Neutrophil (primary cell): ENCODE measurements at regions not wholly inside any gene's neighbourhood (a gene's known extent, or its start where the extent isn't known, plus 50 kb on each side); places are given as distances from the start of the nearest gene placed in this dataset.

Source experiments
- H3K27ac ChIP-seq: fragments of 200-600 bp; sonication (generic); 2 replicates; pipeline ENCODE4 v1.5.1; 2016; ENCODE audit warnings: mild to moderate bottlenecking, moderate library complexity
- H3K27me3 ChIP-seq: fragments of 200-600 bp; sonication (generic); 2 replicates; pipeline ENCODE4 v1.6.0; 2016; ENCODE audit warnings: mild to moderate bottlenecking
- H3K36me3 ChIP-seq: fragments of 200-600 bp; sonication (generic); 2 replicates; pipeline ENCODE4 v1.5.1; 2017
- H3K4me1 ChIP-seq, 2 experiments: fragments of 200-600 bp in 1 of 2; sonication (generic) in 1 of 2; 1 replicate in 1 of 2; 2 replicates in 1 of 2; pipeline versions ENCODE4 v1.5.1 to v1.6.1; 2013 to 2016; ENCODE audit warnings: low read depth in 1 of 2, low read length in 1 of 2, mild to moderate bottlenecking in 1 of 2, moderate library complexity in 1 of 2; ENCODE audit not compliant: control insufficient read depth in 1 of 2, insufficient read depth in 1 of 2
- H3K4me3 ChIP-seq, 2 experiments: fragments of 200-600 bp in 1 of 2; sonication (generic) in 1 of 2; 1 replicate in 1 of 2; 2 replicates in 1 of 2; pipeline ENCODE4 v1.5.1; 2013 to 2016; ENCODE audit warnings: low read depth in 1 of 2, low read length in 1 of 2, mild to moderate bottlenecking in 1 of 2, moderate library complexity in 1 of 2
- H3K9me3 ChIP-seq: fragments of 200-600 bp; sonication (generic); 2 replicates; pipeline ENCODE4 v1.5.1; 2016
- CTCF ChIP-seq: fragments of 200-600 bp; sonication (generic); IDR thresholded peaks from 2 replicates; pipeline ENCODE4 v1.5.1; 2016; ENCODE audit warnings: antibody characterized with exemption

- Histone ChIP-seq H3K4me3 (no peak overlapping the region), H3K27me3 (no peaks in the 10 kb centered on the region), H3K9me3 (no peaks in the 10 kb centered on the region), H3K27ac (no peak overlapping the region), H3K4me1 (peaks cover 6 to 11% of the 10 kb centered on the region in 2 experiments), H3K36me3 (no peaks in the 10 kb centered on the region)
- TF ChIP-seq CTCF = no peak
These were observed 152.5 kb upstream of the GPR149 start for GRCh38 chr3:154582501-154582900.

- Histone ChIP-seq H3K4me1 (peaks cover 9 to 12% of the 10 kb centered on the region in 2 experiments), H3K27ac (peak overlapping the region; percentile 54), H3K27me3 (no peaks in the 10 kb centered on the region), H3K4me3 (no peak overlapping the region), H3K9me3 (no peaks in the 10 kb centered on the region), H3K36me3 (no peaks in the 10 kb centered on the region)
- no peak for TF ChIP-seq CTCF
These were observed 141.7 kb upstream of the GPR149 start for GRCh38 chr3:154571553-154572226.

GRCh38 chr3:154568064-154568463 lies 138.1 kb upstream of the GPR149 start:
- no peak for TF ChIP-seq CTCF
- Histone ChIP-seq H3K27ac (no peak overlapping the region), H3K9me3 (no peaks in the 10 kb centered on the region), H3K4me3 (no peak overlapping the region), H3K4me1 (peaks cover 9 to 12% of the 10 kb centered on the region in 2 experiments), H3K27me3 (no peaks in the 10 kb centered on the region), H3K36me3 (no peaks in the 10 kb centered on the region)

- TF ChIP-seq CTCF = no peak
- Histone ChIP-seq H3K36me3 (no peaks in the 10 kb centered on the region), H3K27me3 (no peaks in the 10 kb centered on the region), H3K4me1 (peaks cover 11% of the 10 kb centered on the region in 2 experiments), H3K27ac (no peak overlapping the region), H3K4me3 (no peak overlapping the region), H3K9me3 (no peaks in the 10 kb centered on the region)
These were observed 129.6 kb upstream of the GPR149 start for GRCh38 chr3:154559623-154560022.

GRCh38 chr3:154552338-154552737 lies 122.3 kb upstream of the GPR149 start:
- H3K4me1 ChIP-seq = no peaks in the 10 kb centered on the region
- H3K36me3 ChIP-seq = no peaks in the 10 kb centered on the region
- H3K27me3 ChIP-seq = no peaks in the 10 kb centered on the region
- TF ChIP-seq CTCF = no peak
- H3K4me3 ChIP-seq = no peak overlapping the region
- H3K27ac ChIP-seq = no peak overlapping the region
- no peaks in the 10 kb centered on the region for H3K9me3 ChIP-seq
